ENCODE measurements at regions not wholly inside any gene's neighbourhood (a gene's known extent, or its start where the extent isn't known, plus 50 kb on each side); places are given as distances from the start of the nearest gene placed in this dataset.

DNA sequence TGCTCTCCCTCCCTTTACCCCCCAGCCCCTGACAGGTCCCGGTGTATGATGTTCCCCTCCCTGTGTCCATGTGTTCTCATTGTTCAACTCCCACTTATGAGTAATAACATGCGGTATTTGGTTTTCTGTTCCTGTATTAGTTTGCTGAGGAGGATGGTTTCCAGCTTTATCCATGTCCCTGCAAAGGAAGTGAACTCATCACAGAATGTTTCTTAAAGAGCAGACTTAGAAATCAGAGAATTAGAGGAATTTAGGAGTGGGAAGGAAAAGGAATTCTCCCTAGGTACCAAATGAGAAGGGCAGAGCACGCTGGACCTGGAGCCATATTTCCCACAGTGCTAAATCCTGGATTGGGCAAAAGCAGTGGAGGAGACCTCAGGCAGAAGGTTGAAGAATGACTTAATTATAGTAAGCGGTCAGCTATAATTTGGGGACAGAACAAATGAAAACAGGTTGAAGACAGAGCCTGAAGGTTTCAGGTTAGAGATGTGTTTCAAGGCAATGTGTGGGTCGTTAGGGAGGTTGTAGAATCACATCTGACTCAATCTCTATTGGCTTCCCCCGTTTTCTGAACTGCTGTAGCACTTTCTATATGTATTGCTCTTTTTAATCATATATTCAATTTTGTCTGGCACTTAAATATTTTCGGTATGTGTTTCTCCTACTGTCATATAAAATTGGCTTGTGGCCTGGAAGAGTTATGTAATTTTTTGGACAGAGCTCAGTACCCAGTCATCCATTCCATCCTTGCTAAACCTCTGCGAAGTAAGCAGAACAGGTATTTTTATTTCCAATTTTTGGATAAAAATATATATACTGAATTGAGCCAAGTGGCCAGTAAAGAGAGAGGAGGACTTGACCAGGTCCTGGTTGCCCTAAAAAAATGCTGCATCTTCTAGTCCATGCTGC lies 210.5 kb upstream of the KLF6 start:
- TF ChIP-seq, protein P1, sequence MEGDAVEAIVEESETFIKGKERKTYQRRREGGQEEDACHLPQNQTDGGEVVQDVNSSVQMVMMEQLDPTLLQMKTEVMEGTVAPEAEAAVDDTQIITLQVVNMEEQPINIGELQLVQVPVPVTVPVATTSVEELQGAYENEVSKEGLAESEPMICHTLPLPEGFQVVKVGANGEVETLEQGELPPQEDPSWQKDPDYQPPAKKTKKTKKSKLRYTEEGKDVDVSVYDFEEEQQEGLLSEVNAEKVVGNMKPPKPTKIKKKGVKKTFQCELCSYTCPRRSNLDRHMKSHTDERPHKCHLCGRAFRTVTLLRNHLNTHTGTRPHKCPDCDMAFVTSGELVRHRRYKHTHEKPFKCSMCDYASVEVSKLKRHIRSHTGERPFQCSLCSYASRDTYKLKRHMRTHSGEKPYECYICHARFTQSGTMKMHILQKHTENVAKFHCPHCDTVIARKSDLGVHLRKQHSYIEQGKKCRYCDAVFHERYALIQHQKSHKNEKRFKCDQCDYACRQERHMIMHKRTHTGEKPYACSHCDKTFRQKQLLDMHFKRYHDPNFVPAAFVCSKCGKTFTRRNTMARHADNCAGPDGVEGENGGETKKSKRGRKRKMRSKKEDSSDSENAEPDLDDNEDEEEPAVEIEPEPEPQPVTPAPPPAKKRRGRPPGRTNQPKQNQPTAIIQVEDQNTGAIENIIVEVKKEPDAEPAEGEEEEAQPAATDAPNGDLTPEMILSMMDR (IDR thresholded peaks at IDR 0.05; ENCODE audit: borderline replicate concordance), result no peak
- intact Hi-C loops (cut with micrococcal nuclease), result no loop called here
- Histone ChIP-seq H3K36me3 (no peaks in the 10 kb centered on the region), H3K4me1 (peaks cover 7% of the 10 kb centered on the region), H3K27ac (replicated peaks) (no peak overlapping the region), H3K27me3 (ENCODE audit: low read depth) (no peaks in the 10 kb centered on the region), H3K9me3 (replicated peaks) (peaks cover 12% of the 10 kb centered on the region), H3K4me3 (no peak overlapping the region)
- no peak for DNase-seq

DNA sequence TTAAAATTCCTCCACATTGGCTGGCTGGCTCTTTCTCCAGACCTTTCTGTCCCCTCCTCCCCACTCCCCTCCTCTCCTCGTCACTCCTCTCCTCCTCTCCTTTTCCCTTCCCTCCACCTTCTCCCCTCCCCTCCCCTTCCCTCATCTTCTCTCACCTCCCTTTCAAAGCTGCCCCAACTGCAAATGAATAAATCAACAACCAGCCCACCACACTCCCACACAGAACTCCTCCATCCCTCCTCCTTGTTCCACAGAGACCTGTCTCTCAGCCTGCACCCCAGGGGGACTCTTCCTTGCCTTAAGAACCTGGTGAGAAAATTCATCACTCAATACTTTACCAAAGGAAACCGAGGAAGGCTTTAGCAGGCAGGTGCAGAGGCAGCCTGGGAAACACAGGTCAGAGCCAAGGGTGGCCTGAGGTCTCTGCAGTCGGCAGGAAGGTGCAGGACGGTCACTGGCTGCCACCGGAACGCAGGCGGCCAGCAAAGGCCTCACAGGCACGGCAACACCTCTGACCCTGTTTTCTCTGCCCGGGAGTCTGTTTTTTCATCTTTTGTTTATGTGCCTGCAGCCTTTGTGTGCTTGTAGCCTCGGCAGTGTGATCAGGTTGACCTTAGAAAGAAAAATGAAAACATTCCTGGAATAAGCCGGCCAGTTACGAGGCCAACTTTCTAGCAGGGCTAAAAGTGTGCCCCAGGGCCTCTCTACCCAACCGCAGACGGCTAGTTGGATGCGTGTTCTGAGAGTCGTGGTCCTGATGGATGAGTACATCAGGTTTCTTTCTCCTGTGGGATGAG lies 207.6 kb upstream of the KLF6 start:
- Histone ChIP-seq H3K9me3 (replicated peaks) (no peaks in the 10 kb centered on the region), H3K27ac (replicated peaks) (no peak overlapping the region), H3K36me3 (no peaks in the 10 kb centered on the region), H3K27me3 (ENCODE audit: low read depth) (no peaks in the 10 kb centered on the region), H3K4me3 (no peak overlapping the region), H3K4me1 (peaks cover 15% of the 10 kb centered on the region)
- DNase-seq, result no peak
- intact Hi-C loops (cut with micrococcal nuclease), result no loop called here
- TF ChIP-seq, protein P1 (IDR thresholded peaks at IDR 0.05; ENCODE audit: borderline replicate concordance), result no peak

DNA sequence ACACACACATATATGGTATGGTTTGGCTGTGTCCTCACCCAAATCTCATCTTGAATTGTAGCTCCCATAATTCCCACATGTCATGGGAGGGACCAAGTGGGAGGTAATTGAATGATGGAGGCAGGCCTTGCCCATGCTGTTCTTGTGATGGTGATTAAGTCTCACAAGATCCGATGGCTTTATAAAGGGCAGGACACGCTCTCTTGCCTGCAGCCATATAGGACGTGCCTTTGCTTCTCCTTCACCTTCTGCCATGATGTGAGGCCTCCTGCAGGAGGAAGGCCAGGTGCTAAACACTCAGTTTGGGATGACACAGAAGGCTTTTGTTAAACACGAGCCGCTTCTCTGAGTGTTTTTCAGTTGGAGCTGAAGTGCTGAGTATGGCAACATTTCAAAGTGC lies 205.3 kb upstream of the KLF6 start:
- intact Hi-C loops (cut with micrococcal nuclease), result no loop called here
- TF ChIP-seq, protein P1 (IDR thresholded peaks at IDR 0.05; ENCODE audit: borderline replicate concordance), result no peak
- no peak for DNase-seq
- H3K27me3 ChIP-seq (ENCODE audit: low read depth), result no peaks in the 10 kb centered on the region
- no peak overlapping the region for H3K27ac ChIP-seq (replicated peaks)
- no peaks in the 10 kb centered on the region for H3K36me3 ChIP-seq
- peaks cover 13% of the 10 kb centered on the region for H3K4me1 ChIP-seq
- no peak overlapping the region for H3K4me3 ChIP-seq
- H3K9me3 ChIP-seq (replicated peaks), result no peaks in the 10 kb centered on the region

DNA sequence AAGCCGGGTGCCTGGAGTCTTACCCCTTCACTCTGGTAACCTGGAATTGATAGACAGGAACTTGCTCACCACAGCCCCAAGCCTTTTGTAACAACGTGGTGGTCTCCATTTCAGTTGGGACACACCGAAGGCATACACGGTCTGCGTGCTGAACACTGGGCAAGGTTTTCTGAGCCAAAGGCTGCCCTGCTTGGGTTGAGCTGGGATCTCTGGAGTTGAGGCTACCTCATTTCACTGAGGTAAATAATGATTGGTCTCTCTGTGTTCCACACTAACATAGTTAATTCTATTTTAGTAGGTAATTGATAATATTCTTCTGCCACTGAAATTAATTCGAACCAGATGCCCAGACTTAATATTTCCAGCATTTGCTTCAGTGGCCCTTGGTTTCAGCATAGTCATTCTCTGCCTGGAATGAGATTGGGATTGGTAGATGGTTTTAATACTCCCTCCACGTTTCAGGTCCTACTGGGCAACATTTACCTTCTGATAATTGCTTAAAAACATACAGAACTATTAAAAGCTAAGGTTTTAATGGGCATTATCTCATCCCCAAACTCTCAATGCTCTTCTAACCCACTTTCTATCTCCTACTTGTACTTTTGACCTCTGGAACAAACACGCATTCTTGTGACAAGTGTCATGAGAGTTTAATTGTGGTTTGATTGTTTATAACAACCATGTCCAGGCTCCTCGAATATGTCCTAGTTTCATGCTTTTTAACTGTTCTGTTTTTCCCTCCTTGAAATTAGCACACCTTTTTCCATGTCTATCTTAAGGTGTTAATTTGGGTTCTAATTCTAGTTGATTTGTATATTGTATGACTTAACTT lies 202.3 kb upstream of the KLF6 start:
- no peaks in the 10 kb centered on the region for H3K27me3 ChIP-seq (ENCODE audit: low read depth)
- H3K4me3 ChIP-seq, result no peak overlapping the region
- DNase-seq, result no peak
- no peaks in the 10 kb centered on the region for H3K36me3 ChIP-seq
- intact Hi-C loops (cut with micrococcal nuclease), result no loop called here
- no peak overlapping the region for H3K27ac ChIP-seq (replicated peaks)
- TF ChIP-seq, protein P1 (IDR thresholded peaks at IDR 0.05; ENCODE audit: borderline replicate concordance), result no peak
- H3K4me1 ChIP-seq, result peaks cover 13% of the 10 kb centered on the region
- peaks cover 12% of the 10 kb centered on the region for H3K9me3 ChIP-seq (replicated peaks)

DNA sequence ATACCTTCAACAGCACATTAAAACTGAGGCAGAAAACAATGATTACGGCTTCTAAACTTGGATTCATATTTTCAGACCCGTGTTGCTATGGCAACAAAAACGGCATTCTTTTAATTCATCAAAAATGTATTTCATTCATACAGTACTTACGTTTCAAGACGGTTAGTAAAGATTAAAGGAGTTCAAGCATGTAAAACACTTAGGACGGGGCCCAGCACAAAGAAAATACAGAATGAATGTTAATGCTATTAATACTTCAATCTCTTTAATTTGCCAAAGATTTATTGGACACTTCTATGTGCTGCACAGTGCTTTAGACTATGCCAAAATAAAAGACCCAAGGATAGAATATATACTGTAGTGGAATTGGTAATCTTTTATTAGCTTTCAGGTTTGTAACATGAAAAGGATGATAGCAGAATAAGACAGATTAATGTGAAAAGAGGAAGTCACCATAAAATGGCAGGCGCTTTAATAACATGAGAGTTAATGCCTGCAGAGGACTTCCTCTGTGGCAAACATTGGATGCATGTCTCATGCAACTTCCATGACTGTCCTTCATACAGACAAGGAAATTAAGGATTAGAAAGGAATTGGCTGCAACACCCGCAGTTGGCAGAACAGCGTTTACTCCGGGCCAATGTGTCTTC lies 201.6 kb upstream of the KLF6 start:
- Histone ChIP-seq H3K27me3 (ENCODE audit: low read depth) (no peaks in the 10 kb centered on the region), H3K4me1 (peaks cover 13% of the 10 kb centered on the region), H3K9me3 (replicated peaks) (peaks cover 12% of the 10 kb centered on the region), H3K4me3 (no peak overlapping the region), H3K36me3 (no peaks in the 10 kb centered on the region), H3K27ac (replicated peaks) (no peak overlapping the region)
- TF ChIP-seq, protein P1 (IDR thresholded peaks at IDR 0.05; ENCODE audit: borderline replicate concordance), result no peak
- intact Hi-C loops (cut with micrococcal nuclease), result no loop called here
- no peak for DNase-seq

All from left ventricle myocardium inferior (tissue), 1 donor.